SU-DHL-6 (cell line): ENCODE measurements at regions not wholly inside any gene's neighbourhood (a gene's known extent, or its start where the extent isn't known, plus 50 kb on each side); places are given as distances from the start of the nearest gene placed in this dataset.

ENCODE experiments used
- EZH2phosphoT487 ChIP-seq: fragments of 200-600 bp; sonication (generic), shearing (Covaris generic); conservative IDR thresholded peaks from 2 replicates; pipeline ENCODE4 v1.6.1; 2018; ENCODE audit warnings: mild to moderate bottlenecking, antibody characterized with exemption, low read length, moderate library complexity, mixed read lengths
- TF ChIP-seq, protein P1 (sequence below): fragments of 200-600 bp; sonication (generic); IDR thresholded peaks from one replicate; pipeline ENCODE4 v1.5.1; 2017; ENCODE audit warnings: antibody characterized with exemption, mild to moderate bottlenecking, low read length, moderate library complexity; ENCODE audit not compliant: insufficient read depth, poor library complexity, severe bottlenecking

DNA sequence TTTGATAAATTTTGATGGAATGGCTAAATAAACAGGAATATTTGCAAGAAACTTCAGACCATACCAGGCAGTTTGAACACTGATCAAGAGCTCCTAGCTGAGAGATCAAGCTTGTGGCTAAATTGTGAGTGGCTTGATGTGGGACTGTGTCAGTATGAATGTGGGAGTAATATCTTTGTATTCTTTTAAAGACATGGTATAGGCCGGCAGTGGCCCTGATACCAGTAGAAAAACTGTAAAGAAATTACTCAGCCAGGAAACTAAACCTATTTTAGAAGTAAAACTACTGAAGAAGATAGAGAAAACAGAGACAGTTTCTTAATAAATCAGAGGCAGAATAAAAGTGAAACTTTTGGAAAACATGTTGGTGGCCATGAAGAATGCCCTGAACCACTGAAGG is 608.4 kb upstream of the SYNCRIP start:
- TF ChIP-seq, protein P1, sequence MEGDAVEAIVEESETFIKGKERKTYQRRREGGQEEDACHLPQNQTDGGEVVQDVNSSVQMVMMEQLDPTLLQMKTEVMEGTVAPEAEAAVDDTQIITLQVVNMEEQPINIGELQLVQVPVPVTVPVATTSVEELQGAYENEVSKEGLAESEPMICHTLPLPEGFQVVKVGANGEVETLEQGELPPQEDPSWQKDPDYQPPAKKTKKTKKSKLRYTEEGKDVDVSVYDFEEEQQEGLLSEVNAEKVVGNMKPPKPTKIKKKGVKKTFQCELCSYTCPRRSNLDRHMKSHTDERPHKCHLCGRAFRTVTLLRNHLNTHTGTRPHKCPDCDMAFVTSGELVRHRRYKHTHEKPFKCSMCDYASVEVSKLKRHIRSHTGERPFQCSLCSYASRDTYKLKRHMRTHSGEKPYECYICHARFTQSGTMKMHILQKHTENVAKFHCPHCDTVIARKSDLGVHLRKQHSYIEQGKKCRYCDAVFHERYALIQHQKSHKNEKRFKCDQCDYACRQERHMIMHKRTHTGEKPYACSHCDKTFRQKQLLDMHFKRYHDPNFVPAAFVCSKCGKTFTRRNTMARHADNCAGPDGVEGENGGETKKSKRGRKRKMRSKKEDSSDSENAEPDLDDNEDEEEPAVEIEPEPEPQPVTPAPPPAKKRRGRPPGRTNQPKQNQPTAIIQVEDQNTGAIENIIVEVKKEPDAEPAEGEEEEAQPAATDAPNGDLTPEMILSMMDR = no peak
- no peak for TF ChIP-seq EZH2phosphoT487
